Body of pancreas (tissue), 4 donors: ENCODE measurements at regions not wholly inside any gene's neighbourhood (a gene's known extent, or its start where the extent isn't known, plus 50 kb on each side); places are given as distances from the start of the nearest gene placed in this dataset.

Experiments
- ATAC-seq: fragments of 150-250 bp; one replicate; pipeline ENCODE4 v1.9.1; 2016
- DNase-seq, 4 donors: peaks; one replicate each; pipeline ENCODE4 v3.0.0-alpha.2; 2019
- H3K27ac ChIP-seq, 4 donors: fragments of 200-600 bp; sonication (generic); 1 replicate in 3 of 4; 2 replicates in 1 of 4; pipeline versions ENCODE4 v1.5.1 to v1.6.1; 2016 to 2019; ENCODE audit warnings: mild to moderate bottlenecking in 1 of 4, mixed read lengths in 1 of 4, moderate library complexity in 1 of 4
- H3K27me3 ChIP-seq, 2 donors: fragments of 200-600 bp; sonication (generic); one replicate each; pipeline ENCODE4 v1.6.0; 2016; ENCODE audit warnings: mild to moderate bottlenecking in 1 of 2
- H3K36me3 ChIP-seq, 2 donors: fragments of 200-600 bp; sonication (generic); replicated peaks in 1 of 2; 2 replicates each; pipeline ENCODE4 v1.5.1; 2016; ENCODE audit warnings: low read depth in 2 of 2; ENCODE audit not compliant: insufficient read depth in 1 of 2
- H3K4me1 ChIP-seq: fragments of 200-600 bp; sonication (generic); one replicate; pipeline ENCODE4 v1.6.0; 2016
- H3K4me3 ChIP-seq, 2 donors: fragments of 200-600 bp; sonication (generic); 1 replicate in 1 of 2; 2 replicates in 1 of 2; pipeline ENCODE4 v1.5.1; 2016 to 2019
- H3K9me3 ChIP-seq, 3 donors: fragments of 200-600 bp; sonication (generic); 1 replicate in 2 of 3; 2 replicates in 1 of 3; pipeline ENCODE4 v1.5.1; 2016
- POLR2A ChIP-seq, 3 donors: fragments of 450-650 bp; IDR thresholded peaks; one replicate each; pipeline ENCODE4 v1.6.1; 2016; ENCODE audit warnings: antibody characterized with exemption in 3 of 3, mild to moderate bottlenecking in 2 of 3
- WGBS, 2 donors: methylation state at CpG; one replicate each; pipeline ENCODE4 v1.1.5; 2017; 5-methylcytosine and 5-hydroxymethylcytosine counted together
- intact Hi-C: fragments of 100-400 bp; cut with DNase I; formaldehyde crosslinking; loops from one replicate; pipeline ENCODE4 v1.15.1; 2023
- TF ChIP-seq, protein P1 (sequence below), 7 experiments: fragments of 450-650 bp in 4 of 7; fragments of 200-600 bp in 3 of 7; sonication (generic) in 3 of 7; IDR thresholded peaks; one replicate each; pipeline ENCODE4 v1.5.1; 2016 to 2019; ENCODE audit warnings: antibody characterized with exemption in 7 of 7

DNA sequence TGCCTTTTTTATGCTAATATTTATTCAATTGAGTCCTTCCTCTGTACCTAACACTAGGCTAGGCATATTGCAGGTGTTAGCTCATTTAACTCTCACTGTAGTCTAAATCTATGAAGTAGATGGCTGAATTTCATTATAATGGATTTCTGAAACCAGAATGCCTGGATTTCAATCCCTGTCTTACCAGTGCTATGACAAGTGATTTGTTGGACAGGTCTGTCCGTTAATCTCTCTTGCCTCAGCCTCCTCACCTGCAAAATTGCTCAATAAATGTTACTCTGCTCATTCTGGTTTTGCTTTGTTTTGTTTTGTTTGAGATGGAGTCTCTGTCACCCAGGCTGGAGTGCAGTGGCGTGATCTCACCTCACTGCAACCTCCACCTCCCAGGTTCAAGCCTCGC, 146.1 kb upstream of the ADGRL2 start:
- Histone ChIP-seq H3K9me3 (no peaks in the 10 kb centered on the region), H3K4me1 (no peaks in the 10 kb centered on the region), H3K27ac (no peak overlapping the region), H3K36me3 (no peaks in the 10 kb centered on the region), H3K4me3 (no peak overlapping the region), H3K27me3 (no peaks in the 10 kb centered on the region)
- intact Hi-C loops = no loop called here
- TF ChIP-seq, protein P1, sequence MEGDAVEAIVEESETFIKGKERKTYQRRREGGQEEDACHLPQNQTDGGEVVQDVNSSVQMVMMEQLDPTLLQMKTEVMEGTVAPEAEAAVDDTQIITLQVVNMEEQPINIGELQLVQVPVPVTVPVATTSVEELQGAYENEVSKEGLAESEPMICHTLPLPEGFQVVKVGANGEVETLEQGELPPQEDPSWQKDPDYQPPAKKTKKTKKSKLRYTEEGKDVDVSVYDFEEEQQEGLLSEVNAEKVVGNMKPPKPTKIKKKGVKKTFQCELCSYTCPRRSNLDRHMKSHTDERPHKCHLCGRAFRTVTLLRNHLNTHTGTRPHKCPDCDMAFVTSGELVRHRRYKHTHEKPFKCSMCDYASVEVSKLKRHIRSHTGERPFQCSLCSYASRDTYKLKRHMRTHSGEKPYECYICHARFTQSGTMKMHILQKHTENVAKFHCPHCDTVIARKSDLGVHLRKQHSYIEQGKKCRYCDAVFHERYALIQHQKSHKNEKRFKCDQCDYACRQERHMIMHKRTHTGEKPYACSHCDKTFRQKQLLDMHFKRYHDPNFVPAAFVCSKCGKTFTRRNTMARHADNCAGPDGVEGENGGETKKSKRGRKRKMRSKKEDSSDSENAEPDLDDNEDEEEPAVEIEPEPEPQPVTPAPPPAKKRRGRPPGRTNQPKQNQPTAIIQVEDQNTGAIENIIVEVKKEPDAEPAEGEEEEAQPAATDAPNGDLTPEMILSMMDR (IDR thresholded peaks at IDR 0.05) = no peak
- 78 to 80% methylated on average over 3 of the region's 3 CpGs for WGBS, 2 donors
- DNase-seq (no peak), ATAC-seq (no peak)

DNA sequence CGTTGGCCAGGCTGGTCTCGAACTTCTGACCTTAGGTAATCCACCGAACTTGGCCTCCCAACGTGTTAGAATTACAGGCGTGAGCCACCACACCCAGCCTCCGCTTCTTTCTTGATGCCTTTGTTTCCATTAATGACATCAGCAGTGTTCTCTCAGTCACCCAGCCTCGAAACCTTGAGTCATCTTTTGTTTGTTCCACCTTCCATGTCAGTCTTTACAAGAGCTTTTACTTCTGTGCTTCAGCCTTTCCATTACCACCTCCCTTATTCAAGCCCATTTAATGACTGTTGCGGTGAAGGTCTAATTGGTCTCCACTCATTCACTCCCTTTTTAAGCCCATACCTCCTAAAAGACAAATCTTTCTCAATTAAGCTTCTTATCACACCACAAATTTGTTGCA, 146.6 kb upstream of the ADGRL2 start:
- H3K27me3 ChIP-seq = no peaks in the 10 kb centered on the region
- no peak for ATAC-seq
- intact Hi-C loops = no loop called here

DNA sequence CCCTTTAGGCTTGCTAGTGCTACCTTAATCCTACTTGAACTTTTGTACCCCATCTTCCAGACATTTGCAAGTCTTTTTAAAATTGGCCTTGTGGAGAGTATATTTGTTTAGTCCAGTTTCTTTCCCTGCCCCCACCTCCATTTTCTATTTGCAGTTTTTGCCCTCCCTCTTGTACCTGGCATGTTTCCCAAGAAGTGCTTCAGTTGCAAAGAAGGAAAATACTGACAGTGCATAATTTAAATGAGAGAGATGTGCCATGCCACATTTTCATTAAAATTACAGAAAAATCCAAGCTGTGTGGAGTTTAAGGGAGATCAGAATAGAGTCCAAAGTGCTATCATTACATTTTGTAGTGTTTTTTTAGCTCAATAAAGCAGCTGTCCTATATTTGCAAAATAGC, 150.0 kb upstream of the ADGRL2 start:
- TF ChIP-seq POLR2A (IDR thresholded peaks at IDR 0.05) = no peak
- TF ChIP-seq, protein P1 (IDR thresholded peaks at IDR 0.05) = no peak

More for the DNA sequence above, 146.6 kb upstream of the ADGRL2 start:
- Histone ChIP-seq H3K9me3 (no peaks in the 10 kb centered on the region), H3K36me3 (no peaks in the 10 kb centered on the region), H3K4me3 (no peak overlapping the region), H3K4me1 (no peaks in the 10 kb centered on the region), H3K27ac (no peak overlapping the region)
- WGBS, 2 donors = 72 to 82% methylated on average over 7 to 8 of the region's 8 CpGs
- DNase-seq = no peak
- TF ChIP-seq, protein P1 (IDR thresholded peaks at IDR 0.05) = no peak
- TF ChIP-seq POLR2A (IDR thresholded peaks at IDR 0.05) = no peak

DNA sequence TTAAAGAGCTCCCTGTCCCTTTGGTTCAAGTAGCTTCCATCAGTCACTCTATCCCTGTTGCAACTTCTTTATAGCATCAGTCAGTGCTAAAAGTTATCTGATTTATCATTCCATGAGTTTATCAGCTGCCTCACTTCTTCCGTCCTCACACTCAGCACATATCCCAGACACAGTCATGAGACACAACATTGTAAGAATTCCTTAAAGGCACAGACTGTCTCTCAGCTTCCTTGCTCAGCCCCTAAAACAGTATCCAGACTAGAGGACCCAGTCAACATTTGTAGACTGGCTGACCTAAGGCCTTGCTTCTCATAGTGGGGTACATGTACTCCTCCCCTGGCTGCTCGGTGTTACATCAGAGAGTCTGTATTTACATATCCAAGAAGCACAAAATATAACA, 164.9 kb upstream of the ADGRL2 start:
- Histone ChIP-seq H3K9me3 (no peaks in the 10 kb centered on the region), H3K4me1 (no peaks in the 10 kb centered on the region), H3K36me3 (no peaks in the 10 kb centered on the region), H3K27ac (no peak overlapping the region), H3K27me3 (no peaks in the 10 kb centered on the region), H3K4me3 (no peak overlapping the region)
- no peak for ATAC-seq
- 77 to 84% methylated on average over 2 of the region's 2 CpGs for WGBS, 2 donors
- TF ChIP-seq POLR2A (IDR thresholded peaks at IDR 0.05) = no peak
- TF ChIP-seq, protein P1 (IDR thresholded peaks at IDR 0.05) = no peak
- intact Hi-C loops = no loop called here
- no peak for DNase-seq

More for the DNA sequence above, 150.0 kb upstream of the ADGRL2 start:
- intact Hi-C loops = no loop called here
- Histone ChIP-seq H3K4me3 (no peak overlapping the region), H3K4me1 (no peaks in the 10 kb centered on the region), H3K9me3 (no peaks in the 10 kb centered on the region), H3K27me3 (no peaks in the 10 kb centered on the region), H3K36me3 (no peaks in the 10 kb centered on the region), H3K27ac (no peak overlapping the region)
- DNase-seq (no peak), ATAC-seq (no peak)

DNA sequence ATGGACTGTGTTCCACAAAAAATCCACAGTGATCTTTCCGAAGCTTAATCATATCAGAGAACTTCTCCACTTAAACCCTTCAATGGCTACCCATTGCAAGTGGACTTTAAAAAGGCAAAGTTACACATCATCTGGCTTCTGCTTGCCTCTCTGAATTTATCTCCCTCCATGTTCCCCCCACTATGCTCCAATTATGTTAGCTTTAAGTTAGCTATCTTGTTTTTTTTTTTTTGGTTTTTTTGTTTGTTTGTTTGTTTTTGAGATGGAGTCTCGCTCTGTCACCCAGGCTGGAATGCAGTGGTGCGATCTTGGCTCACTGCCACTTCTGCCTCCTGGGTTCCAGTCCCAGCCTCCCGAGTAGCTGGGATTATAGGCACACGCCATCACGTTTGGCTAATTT, 166.4 kb upstream of the ADGRL2 start:
- Histone ChIP-seq H3K27ac (no peak overlapping the region), H3K4me3 (no peak overlapping the region), H3K9me3 (no peaks in the 10 kb centered on the region), H3K27me3 (no peaks in the 10 kb centered on the region), H3K36me3 (no peaks in the 10 kb centered on the region), H3K4me1 (no peaks in the 10 kb centered on the region)
- TF ChIP-seq POLR2A (IDR thresholded peaks at IDR 0.05) = no peak
- TF ChIP-seq, protein P1 (IDR thresholded peaks at IDR 0.05) = no peak
- WGBS, 2 donors = 83 to 89% methylated on average over 6 of the region's 6 CpGs
- intact Hi-C loops = no loop called here
- ATAC-seq (no peak), DNase-seq (no peak)
